ENCODE measurements at regions not wholly inside any gene's neighbourhood (a gene's known extent, or its start where the extent isn't known, plus 50 kb on each side); places are given as distances from the start of the nearest gene placed in this dataset.

DNA sequence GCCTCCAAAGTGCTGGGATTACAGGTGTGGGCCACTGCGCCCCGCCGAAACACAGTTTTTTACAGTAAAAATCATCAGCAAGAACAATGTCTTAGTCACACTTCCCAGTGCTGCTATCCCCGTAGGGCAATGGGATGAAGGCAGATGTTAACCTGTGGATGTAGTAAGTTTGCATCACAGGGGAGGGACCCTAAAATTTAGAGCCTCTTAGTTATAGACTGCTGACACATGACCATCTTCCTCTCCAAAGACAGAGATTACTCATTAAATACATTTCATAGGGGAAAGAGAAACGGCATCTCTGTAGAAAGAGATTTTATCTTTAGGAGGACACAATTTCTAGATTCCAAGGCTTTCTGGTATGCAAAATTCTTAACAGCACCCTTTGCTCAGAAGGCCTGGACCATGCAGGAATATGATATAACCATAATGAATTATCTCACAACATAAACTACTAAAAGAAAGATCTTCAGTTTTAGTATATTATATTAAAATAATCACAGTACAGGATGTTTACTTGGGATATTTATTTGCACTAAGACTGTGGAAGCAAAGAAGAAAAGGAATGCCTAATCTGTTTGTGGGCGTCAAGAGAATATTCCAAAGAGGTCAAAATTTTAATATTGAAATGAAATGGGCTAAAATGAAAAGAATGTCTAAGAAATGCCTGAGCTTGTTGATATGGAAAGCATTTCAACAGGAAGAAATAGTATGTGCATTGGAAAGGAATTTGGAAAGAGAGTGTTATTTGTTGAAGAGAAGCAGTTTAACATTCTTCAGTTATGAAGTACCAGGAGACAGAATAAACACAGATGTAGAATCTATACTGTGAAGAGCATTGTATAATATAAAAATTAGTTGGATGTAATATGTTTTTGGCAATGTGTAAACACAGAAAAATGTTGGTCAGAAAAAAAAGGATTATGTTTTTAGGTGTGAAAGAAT is 1228.3 kb upstream of the CHAC2 start:
- Mint-ChIP-seq H3K4me3 (no peak overlapping the region), H3K36me3 (ENCODE audit: low read depth) (no peaks in the 10 kb centered on the region), H3K4me1 (ENCODE audit: low read depth) (no peaks in the 10 kb centered on the region), H3K27ac (no peak overlapping the region), H3K27me3 (no peaks in the 10 kb centered on the region), H3K9me3 (peaks cover 11% of the 10 kb centered on the region)
- DNase-seq: no peak

DNA sequence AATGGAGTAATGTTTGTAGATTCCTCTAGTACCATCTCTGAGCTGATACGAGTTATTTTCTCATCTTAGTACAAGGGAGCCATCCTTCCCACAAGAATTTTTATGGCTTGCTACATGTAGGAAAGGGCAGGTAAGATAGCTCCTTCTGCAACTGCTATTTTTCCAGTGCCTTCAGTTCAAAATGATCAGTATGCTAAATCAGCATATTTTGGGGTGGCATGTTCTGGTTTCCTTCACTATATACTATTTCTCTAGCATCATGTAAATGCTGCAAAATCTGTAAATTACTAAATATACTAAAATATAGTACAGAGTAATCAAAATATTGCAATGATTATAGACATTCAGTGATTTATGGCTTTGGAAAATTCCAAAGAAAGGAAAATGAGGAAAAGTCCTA is 1230.0 kb upstream of the CHAC2 start:
- no peak for DNase-seq
- Mint-ChIP-seq H3K27me3 (no peaks in the 10 kb centered on the region), H3K4me3 (no peak overlapping the region), H3K4me1 (ENCODE audit: low read depth) (no peaks in the 10 kb centered on the region), H3K27ac (no peak overlapping the region), H3K9me3 (peaks cover 9% of the 10 kb centered on the region), H3K36me3 (ENCODE audit: low read depth) (no peaks in the 10 kb centered on the region)

DNA sequence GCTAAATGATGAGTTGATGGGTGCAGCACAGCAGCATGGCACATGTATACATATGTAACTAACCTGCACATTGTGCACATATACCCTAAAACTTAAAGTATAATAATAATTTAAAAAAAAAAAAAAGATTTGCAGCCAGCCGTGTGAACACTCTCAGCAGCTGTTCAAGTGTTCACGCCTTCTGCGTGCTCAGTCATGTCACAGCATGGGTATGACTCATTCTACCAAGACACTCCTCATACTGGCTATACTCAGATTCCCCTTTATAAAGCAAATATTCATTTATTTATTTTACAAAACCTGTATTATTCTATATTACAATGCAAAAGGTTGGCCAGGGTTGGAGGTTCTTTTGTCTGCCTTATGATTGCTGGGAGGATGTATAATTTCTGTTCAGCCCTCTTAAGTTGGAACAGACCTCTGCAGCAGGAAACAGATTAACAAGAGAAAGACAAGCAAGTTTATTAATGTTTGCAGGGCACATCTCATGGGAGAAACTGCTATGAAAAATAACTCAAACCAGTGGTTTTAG is 1230.6 kb upstream of the CHAC2 start:
- DNase-seq: no peak
- H3K4me3 Mint-ChIP-seq: no peak overlapping the region
- H3K27ac Mint-ChIP-seq: no peak overlapping the region
- H3K4me1 Mint-ChIP-seq (ENCODE audit: low read depth): no peaks in the 10 kb centered on the region
- no peaks in the 10 kb centered on the region for H3K36me3 Mint-ChIP-seq (ENCODE audit: low read depth)
- H3K27me3 Mint-ChIP-seq: no peaks in the 10 kb centered on the region
- peaks cover 6% of the 10 kb centered on the region for H3K9me3 Mint-ChIP-seq

DNA sequence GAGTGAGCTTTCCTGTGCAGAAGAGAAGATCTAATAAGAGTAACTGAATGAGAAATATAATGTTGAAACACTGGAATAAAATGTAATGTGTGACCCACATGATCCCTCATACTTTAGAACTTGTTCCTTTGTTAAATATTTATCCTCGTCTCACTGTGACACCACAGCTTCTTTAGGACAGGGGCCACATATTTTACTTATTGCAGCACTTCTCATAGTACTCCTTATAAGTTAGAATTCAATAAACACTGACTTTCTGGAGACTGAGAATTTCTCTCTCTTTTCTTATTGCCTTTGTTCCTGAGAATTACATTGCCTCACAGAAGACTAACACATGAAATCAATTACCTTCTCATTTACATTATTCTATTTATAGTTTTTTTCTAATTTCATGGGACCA is 1234.6 kb upstream of the CHAC2 start:
- Mint-ChIP-seq H3K9me3 (peaks cover 2% of the 10 kb centered on the region), H3K4me3 (no peak overlapping the region), H3K27me3 (no peaks in the 10 kb centered on the region), H3K36me3 (ENCODE audit: low read depth) (no peaks in the 10 kb centered on the region), H3K27ac (no peak overlapping the region), H3K4me1 (ENCODE audit: low read depth) (no peaks in the 10 kb centered on the region)
- DNase-seq: no peak

DNA sequence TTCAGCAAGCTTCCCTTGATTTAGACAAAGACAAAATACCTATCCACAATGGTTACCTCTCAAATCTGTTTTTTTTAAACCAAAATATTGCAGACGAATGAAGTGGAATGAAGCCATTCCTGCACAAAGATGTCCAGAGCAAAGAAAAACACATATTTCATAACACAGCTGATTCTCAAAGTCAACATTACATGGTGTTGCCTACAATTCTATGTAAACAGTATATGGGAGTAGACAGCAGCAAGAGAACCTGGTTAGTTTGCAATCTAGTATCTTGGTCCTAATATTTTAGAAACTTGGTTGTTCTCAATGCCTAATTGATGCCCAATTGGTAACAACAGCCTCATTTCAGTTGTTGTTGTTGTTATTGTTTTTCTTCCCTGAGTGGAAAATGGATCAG is 1240.9 kb upstream of the CHAC2 start:
- no peaks in the 10 kb centered on the region for H3K4me1 Mint-ChIP-seq (ENCODE audit: low read depth)
- H3K27ac Mint-ChIP-seq: no peak overlapping the region
- H3K27me3 Mint-ChIP-seq: no peaks in the 10 kb centered on the region
- no peak for DNase-seq
- H3K4me3 Mint-ChIP-seq: no peak overlapping the region
- no peaks in the 10 kb centered on the region for H3K36me3 Mint-ChIP-seq (ENCODE audit: low read depth)
- H3K9me3 Mint-ChIP-seq: peaks cover 6% of the 10 kb centered on the region

DNA sequence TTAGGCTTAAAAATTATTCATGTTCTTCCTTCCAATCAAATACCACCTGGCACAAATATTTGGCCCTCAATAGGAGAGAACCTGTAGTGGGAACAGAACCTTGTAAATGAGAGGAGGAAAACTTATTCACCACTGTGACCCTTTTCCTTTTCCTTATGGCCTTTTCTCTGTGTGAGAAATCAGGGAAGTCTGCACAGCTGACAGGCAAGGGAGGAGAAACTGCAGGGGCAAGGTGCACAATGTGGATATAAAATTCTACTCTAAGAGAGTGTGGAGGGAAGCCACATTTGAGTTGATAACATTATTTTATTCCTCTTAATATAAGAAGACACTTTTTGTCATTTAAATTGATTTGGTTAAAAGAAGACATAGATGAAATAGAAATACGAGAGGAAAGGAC is 1247.0 kb upstream of the CHAC2 start:
- H3K27ac Mint-ChIP-seq: no peak overlapping the region
- no peak overlapping the region for H3K4me3 Mint-ChIP-seq
- no peaks in the 10 kb centered on the region for H3K4me1 Mint-ChIP-seq (ENCODE audit: low read depth)
- DNase-seq: no peak
- H3K36me3 Mint-ChIP-seq (ENCODE audit: low read depth): no peaks in the 10 kb centered on the region
- H3K9me3 Mint-ChIP-seq: peaks cover 2% of the 10 kb centered on the region
- no peaks in the 10 kb centered on the region for H3K27me3 Mint-ChIP-seq

DNA sequence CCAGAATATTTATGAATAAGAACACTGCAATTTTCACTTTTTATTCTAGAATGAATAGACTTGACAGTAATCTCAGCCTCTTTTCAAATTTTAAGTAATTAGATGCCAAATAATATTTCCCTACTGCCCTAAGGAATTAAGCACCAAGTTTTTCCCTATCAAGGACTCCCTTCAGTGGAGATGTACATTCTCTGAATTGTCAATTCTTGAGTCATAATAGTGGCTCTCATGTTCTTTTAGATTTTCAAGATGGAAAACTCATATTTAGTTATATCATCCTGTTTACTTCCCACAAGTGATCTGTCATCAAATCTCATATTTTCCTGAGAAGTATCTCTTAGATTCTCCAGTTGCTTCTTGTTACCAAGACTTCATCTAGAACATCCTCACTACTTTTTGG is 1248.9 kb upstream of the CHAC2 start:
- no peak for DNase-seq
- Mint-ChIP-seq H3K36me3 (ENCODE audit: low read depth) (no peaks in the 10 kb centered on the region), H3K4me3 (no peak overlapping the region), H3K9me3 (peaks cover 4% of the 10 kb centered on the region), H3K27ac (no peak overlapping the region), H3K4me1 (ENCODE audit: low read depth) (no peaks in the 10 kb centered on the region), H3K27me3 (no peaks in the 10 kb centered on the region)

DNA sequence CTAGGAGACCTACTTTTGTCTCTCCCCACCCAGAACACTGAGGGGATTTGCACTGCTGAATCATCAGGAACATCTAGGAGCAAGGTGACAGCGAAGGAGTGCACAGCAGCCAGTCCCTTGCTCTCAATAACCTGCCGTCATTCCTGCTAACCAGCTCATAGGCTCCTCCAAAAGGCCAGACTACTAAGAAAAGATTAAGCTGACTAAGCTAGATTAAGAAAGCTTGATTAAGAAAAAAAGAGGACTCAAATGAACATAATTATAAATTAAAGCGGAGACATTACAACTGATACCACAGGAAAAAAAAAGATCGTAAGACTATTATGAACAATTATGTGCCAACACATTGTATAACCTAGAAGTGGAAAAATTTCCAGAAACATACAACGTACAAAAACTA is 1254.8 kb upstream of the CHAC2 start:
- Mint-ChIP-seq H3K4me1 (ENCODE audit: low read depth) (no peaks in the 10 kb centered on the region), H3K27ac (no peak overlapping the region), H3K9me3 (peaks cover 2% of the 10 kb centered on the region), H3K36me3 (ENCODE audit: low read depth) (no peaks in the 10 kb centered on the region), H3K4me3 (no peak overlapping the region), H3K27me3 (no peaks in the 10 kb centered on the region)
- no peak for DNase-seq

DNA sequence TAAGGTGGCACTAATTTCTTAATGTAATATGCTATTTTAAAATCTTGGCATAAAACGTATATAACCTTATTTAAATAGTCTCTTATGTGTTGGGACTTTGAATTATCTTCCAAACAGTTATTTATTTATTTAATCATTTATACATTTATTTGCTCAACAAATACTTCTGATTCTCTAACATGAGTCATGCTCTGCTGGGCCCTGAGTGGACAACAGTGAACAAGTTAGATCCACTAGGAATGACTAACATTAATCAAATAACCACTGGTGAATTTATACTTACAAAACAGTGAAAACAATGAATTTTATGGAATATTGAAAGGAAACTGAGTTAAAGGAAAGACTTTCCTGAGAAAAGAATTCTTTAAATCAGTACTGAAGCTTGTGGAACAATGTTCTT is 1257.2 kb upstream of the CHAC2 start:
- DNase-seq: no peak
- H3K4me3 Mint-ChIP-seq: no peak overlapping the region
- no peaks in the 10 kb centered on the region for H3K4me1 Mint-ChIP-seq (ENCODE audit: low read depth)
- no peaks in the 10 kb centered on the region for H3K36me3 Mint-ChIP-seq (ENCODE audit: low read depth)
- no peaks in the 10 kb centered on the region for H3K27me3 Mint-ChIP-seq
- no peak overlapping the region for H3K27ac Mint-ChIP-seq
- H3K9me3 Mint-ChIP-seq: peaks cover 2% of the 10 kb centered on the region

DNA sequence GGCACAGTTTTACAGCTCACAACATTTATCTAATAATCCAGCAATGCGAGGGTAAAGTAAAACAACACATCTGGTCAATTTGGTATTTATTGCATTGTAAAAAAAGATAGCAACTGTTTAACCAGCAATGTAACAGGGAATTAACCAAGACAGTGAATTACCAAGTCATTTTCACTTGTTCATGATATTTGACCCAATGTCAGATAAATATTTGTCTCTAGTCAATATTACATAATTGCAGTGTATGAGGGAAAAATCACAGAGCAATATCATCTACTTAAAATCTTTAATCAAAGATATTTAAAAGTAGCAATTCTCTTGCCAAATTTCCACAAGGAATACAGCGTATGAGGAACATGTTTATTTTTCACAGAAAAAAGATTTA is 1265.1 kb upstream of the CHAC2 start:
- Mint-ChIP-seq H3K27me3 (no peaks in the 10 kb centered on the region), H3K36me3 (ENCODE audit: low read depth) (no peaks in the 10 kb centered on the region), H3K9me3 (peaks cover 5% of the 10 kb centered on the region), H3K4me1 (ENCODE audit: low read depth) (no peaks in the 10 kb centered on the region), H3K4me3 (no peak overlapping the region), H3K27ac (no peak overlapping the region)
- no peak for DNase-seq

DNA sequence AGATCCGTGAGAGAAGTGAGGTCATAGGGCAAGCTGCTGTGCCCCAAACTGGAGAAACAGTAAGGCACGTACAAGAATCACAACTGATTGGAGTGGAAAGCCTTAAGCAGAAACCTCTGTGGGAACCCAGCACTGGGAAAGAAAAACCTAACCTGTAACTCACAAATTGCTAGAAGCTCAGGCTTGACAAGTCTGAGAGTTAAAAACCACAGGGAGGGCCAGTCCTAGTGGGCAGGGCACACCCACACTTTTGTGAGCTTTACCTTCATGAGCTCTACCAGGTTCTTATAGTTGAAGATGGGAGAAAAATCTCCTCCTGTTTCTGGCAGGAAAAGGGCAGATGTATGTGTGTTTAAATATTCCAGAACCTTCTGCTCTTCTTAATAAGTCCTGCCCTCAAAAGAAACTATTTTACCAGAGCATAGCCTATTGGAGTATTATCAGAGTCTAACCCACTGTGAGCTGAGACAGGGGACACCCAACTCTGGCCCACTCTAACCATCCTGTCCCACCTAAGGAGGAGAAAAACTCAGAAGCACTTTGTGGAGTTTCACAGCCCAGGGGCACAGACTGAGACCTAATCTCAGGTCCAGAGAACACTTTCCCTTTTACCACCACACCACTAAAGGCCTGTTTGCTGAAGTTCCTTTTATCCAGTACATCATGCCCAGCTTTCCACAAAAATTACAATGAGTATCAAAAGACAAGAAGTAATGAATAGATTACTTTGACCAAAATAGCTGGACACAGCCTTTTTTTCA is 1265.7 kb upstream of the CHAC2 start:
- no peaks in the 10 kb centered on the region for H3K4me1 Mint-ChIP-seq (ENCODE audit: low read depth)

DNA sequence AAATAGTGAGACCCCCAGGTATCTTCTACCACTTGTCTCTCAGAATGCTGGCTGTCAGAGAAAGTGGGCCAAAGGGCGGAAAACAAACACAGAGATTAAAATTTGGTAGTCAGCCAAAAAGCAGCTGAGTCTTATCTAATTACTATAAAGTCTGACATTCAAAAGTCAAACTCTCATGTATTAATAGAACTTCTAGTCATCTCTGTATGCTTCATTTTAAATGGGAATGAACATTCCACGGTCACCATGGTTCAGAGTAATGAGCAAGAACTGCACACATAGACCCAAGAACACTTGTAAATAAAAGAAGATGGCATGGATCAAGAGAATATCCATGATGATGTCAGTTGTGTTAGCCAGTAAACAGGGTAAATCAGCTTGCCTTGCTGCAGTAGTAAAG is 1267.0 kb upstream of the CHAC2 start:
- H3K4me1 Mint-ChIP-seq (ENCODE audit: low read depth): no peaks in the 10 kb centered on the region
- no peaks in the 10 kb centered on the region for H3K36me3 Mint-ChIP-seq (ENCODE audit: low read depth)
- no peak overlapping the region for H3K4me3 Mint-ChIP-seq
- H3K9me3 Mint-ChIP-seq: peaks cover 9% of the 10 kb centered on the region
- DNase-seq: no peak
- no peak overlapping the region for H3K27ac Mint-ChIP-seq
- H3K27me3 Mint-ChIP-seq: no peaks in the 10 kb centered on the region

More for the DNA sequence above, 1265.7 kb upstream of the CHAC2 start:
- H3K27me3 Mint-ChIP-seq: no peaks in the 10 kb centered on the region
- H3K9me3 Mint-ChIP-seq: peaks cover 8% of the 10 kb centered on the region
- H3K36me3 Mint-ChIP-seq (ENCODE audit: low read depth): no peaks in the 10 kb centered on the region
- no peak for DNase-seq
- no peak overlapping the region for H3K27ac Mint-ChIP-seq
- no peak overlapping the region for H3K4me3 Mint-ChIP-seq

DNA sequence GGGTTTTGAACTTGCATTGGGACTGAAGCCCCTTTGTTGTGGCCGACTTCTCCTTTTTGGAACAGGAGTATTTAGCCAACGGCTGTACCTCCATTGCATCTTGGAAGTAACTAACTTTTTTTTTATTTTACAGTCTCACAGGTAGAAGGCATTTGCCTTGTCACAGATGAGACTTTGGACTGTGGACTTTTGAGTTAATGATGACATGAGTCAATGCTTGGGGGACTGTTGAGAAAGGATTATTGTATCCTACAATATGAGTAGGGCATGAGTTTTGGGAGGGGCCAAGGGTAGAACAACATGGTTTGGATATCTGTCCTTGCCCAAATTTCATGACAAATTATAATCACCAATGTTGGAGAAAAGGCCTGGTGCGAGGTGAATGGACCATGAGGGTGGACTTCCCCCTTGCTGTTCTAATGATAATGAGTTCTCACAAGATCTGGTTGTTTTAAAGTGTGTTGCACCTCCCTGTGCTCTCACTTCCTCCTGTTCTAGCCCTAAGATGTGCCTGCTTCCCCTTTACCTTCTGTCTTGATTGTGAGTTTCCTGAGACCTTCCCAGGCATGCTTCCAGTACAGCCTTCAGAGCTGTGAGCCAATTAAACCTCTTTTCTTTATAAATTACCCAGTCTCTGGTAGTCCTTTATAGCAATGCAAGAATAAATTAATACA is 1269.4 kb upstream of the CHAC2 start:
- H3K27me3 Mint-ChIP-seq: no peaks in the 10 kb centered on the region
- no peak for DNase-seq

DNA sequence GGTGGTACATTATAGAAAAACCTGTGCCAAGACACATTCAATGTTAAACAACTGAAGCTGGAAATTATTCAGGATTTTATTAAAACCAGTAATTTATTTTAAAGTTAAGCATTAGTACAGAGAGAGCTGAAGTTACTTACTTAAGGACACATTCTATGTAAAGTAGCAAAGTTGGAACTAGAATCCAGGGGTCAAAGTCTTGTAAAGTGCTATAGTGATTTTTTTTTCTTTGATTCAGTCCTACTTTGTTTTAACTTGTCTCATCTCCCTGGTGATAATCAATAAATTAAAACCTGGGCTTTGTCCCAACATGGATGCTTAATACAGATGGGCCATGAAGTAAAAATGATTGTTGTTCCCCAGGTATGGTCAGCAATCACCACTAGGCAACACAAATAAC is 1271.8 kb upstream of the CHAC2 start:
- Mint-ChIP-seq H3K27ac (no peak overlapping the region), H3K4me3 (no peak overlapping the region), H3K27me3 (no peaks in the 10 kb centered on the region), H3K36me3 (ENCODE audit: low read depth) (no peaks in the 10 kb centered on the region), H3K4me1 (ENCODE audit: low read depth) (no peaks in the 10 kb centered on the region), H3K9me3 (peaks cover 21% of the 10 kb centered on the region)
- no peak for DNase-seq

More for the DNA sequence above, 1269.4 kb upstream of the CHAC2 start:
- Mint-ChIP-seq H3K27ac (no peak overlapping the region), H3K36me3 (ENCODE audit: low read depth) (no peaks in the 10 kb centered on the region), H3K4me3 (no peak overlapping the region), H3K9me3 (peaks cover 13% of the 10 kb centered on the region), H3K4me1 (ENCODE audit: low read depth) (no peaks in the 10 kb centered on the region)
